Activated T-cell treated with anti-CD3 and anti-CD28 coated beads, Interleukin-2, amount 50 U/mL, for 72 hours (primary cell): ENCODE measurements at regions not wholly inside any gene's neighbourhood (a gene's known extent, or its start where the extent isn't known, plus 50 kb on each side); places are given as distances from the start of the nearest gene placed in this dataset.

Experiments used
- ATAC-seq, 2 donors: fragments of 150-1000 bp; cut with Tn5 transposase; replicated peaks in 1 of 2; 2 replicates each; pipeline ENCODE4 v1.10.0; 2021; ENCODE audit warnings: moderate library complexity in 2 of 2, mild to moderate bottlenecking in 1 of 2
- DNase-seq, 2 donors: peaks; one replicate each; pipeline ENCODE4 v3.0.0; 2021 to 2022; ENCODE audit warnings: mixed read lengths in 1 of 2
- H3K27ac Mint-ChIP-seq: one replicate; pipeline ENCODE4 v1.8.0; 2022; ENCODE audit warnings: mild to moderate bottlenecking, moderate library complexity, mixed read lengths
- H3K27me3 Mint-ChIP-seq: one replicate; pipeline ENCODE4 v1.8.0; 2022; ENCODE audit warnings: low read depth, mixed read lengths
- H3K36me3 Mint-ChIP-seq, 2 donors: one replicate each; pipeline ENCODE4 v1.8.0; 2022; ENCODE audit warnings: mixed read lengths in 2 of 2, mild to moderate bottlenecking in 1 of 2; ENCODE audit not compliant: insufficient read depth in 2 of 2
- H3K4me1 Mint-ChIP-seq: one replicate; pipeline ENCODE4 v1.8.0; 2022; ENCODE audit warnings: low read depth, mixed read lengths
- H3K4me3 Mint-ChIP-seq, 2 donors: one replicate each; pipeline ENCODE4 v1.8.0; 2022; ENCODE audit warnings: mild to moderate bottlenecking in 2 of 2, mixed read lengths in 2 of 2, moderate library complexity in 2 of 2
- H3K9me3 Mint-ChIP-seq, 2 donors: one replicate each; pipeline ENCODE4 v1.8.0; 2022; ENCODE audit warnings: mixed read lengths in 2 of 2

GRCh38 chr1:63024132-63024531 lies 240.2 kb downstream of the ATG4C start:
- H3K4me1 Mint-ChIP-seq, result no peaks in the 10 kb centered on the region
- no peak for DNase-seq
- no peak overlapping the region for H3K4me3 Mint-ChIP-seq
- ATAC-seq, result no peak
- H3K27ac Mint-ChIP-seq, result no peak overlapping the region
- peaks cover 0 to 2% of the 10 kb centered on the region in 2 donors for H3K36me3 Mint-ChIP-seq
- peaks cover 14% of the 10 kb centered on the region for H3K27me3 Mint-ChIP-seq
- peaks cover 0 to 2% of the 10 kb centered on the region in 2 donors for H3K9me3 Mint-ChIP-seq

GRCh38 chr1:63027176-63027575 lies 243.2 kb downstream of the ATG4C start:
- Mint-ChIP-seq H3K36me3 (peaks cover 0 to 2% of the 10 kb centered on the region in 2 donors), H3K4me3 (no peak overlapping the region), H3K27ac (no peak overlapping the region)

GRCh38 chr1:63032171-63032570 lies 248.2 kb downstream of the ATG4C start:
- Mint-ChIP-seq H3K9me3 (no peaks in the 10 kb centered on the region), H3K4me3 (no peak overlapping the region), H3K27me3 (no peaks in the 10 kb centered on the region), H3K27ac (no peak overlapping the region), H3K4me1 (no peaks in the 10 kb centered on the region), H3K36me3 (no peaks in the 10 kb centered on the region)
- ATAC-seq, result no peak
- no peak for DNase-seq

More at GRCh38 chr1:63027176-63027575, 243.2 kb downstream of the ATG4C start:
- H3K27me3 Mint-ChIP-seq, result peaks cover 14% of the 10 kb centered on the region
- no peaks in the 10 kb centered on the region for H3K4me1 Mint-ChIP-seq
- no peak for ATAC-seq
- no peak for DNase-seq
- peaks cover 0 to 2% of the 10 kb centered on the region in 2 donors for H3K9me3 Mint-ChIP-seq

GRCh38 chr1:63033211-63033610 lies 249.3 kb downstream of the ATG4C start:
- Mint-ChIP-seq H3K4me3 (no peak overlapping the region), H3K4me1 (no peaks in the 10 kb centered on the region), H3K27ac (no peak overlapping the region), H3K9me3 (no peaks in the 10 kb centered on the region), H3K27me3 (no peaks in the 10 kb centered on the region), H3K36me3 (no peaks in the 10 kb centered on the region)
- ATAC-seq (no peak), DNase-seq (no peak)

GRCh38 chr1:63034256-63034655 lies 250.3 kb downstream of the ATG4C start:
- Mint-ChIP-seq H3K9me3 (no peaks in the 10 kb centered on the region), H3K36me3 (no peaks in the 10 kb centered on the region), H3K27me3 (no peaks in the 10 kb centered on the region), H3K4me1 (no peaks in the 10 kb centered on the region), H3K27ac (no peak overlapping the region), H3K4me3 (no peak overlapping the region)
- no peak for ATAC-seq
- no peak for DNase-seq

- no peaks in the 10 kb centered on the region for H3K4me1 Mint-ChIP-seq
- no peak overlapping the region for H3K4me3 Mint-ChIP-seq
- H3K27me3 Mint-ChIP-seq, result no peaks in the 10 kb centered on the region
- H3K27ac Mint-ChIP-seq, result no peak overlapping the region
- DNase-seq (no peak), ATAC-seq (no peak)
- no peaks in the 10 kb centered on the region for H3K9me3 Mint-ChIP-seq
- no peaks in the 10 kb centered on the region for H3K36me3 Mint-ChIP-seq
Observed at GRCh38 chr1:63038586-63038985, 254.7 kb downstream of the ATG4C start.

GRCh38 chr1:63041660-63042059 lies 257.7 kb downstream of the ATG4C start:
- Mint-ChIP-seq H3K36me3 (no peaks in the 10 kb centered on the region), H3K4me3 (no peak overlapping the region), H3K27ac (no peak overlapping the region), H3K27me3 (no peaks in the 10 kb centered on the region), H3K9me3 (peaks cover 3% of the 10 kb centered on the region in 2 donors), H3K4me1 (no peaks in the 10 kb centered on the region)
- DNase-seq (no peak), ATAC-seq (no peak)

- no peak overlapping the region for H3K27ac Mint-ChIP-seq
- H3K9me3 Mint-ChIP-seq, result peaks cover 3% of the 10 kb centered on the region in 2 donors
Observed at GRCh38 chr1:63042278-63042677, 258.3 kb downstream of the ATG4C start.

GRCh38 chr1:63046539-63046938 lies 262.6 kb downstream of the ATG4C start:
- Mint-ChIP-seq H3K36me3 (no peaks in the 10 kb centered on the region), H3K4me1 (peaks cover 6% of the 10 kb centered on the region), H3K27me3 (peaks cover 14% of the 10 kb centered on the region), H3K9me3 (peaks cover 3 to 6% of the 10 kb centered on the region in 2 donors), H3K27ac (no peak overlapping the region), H3K4me3 (no peak overlapping the region)
- DNase-seq, result no peak
- ATAC-seq, result no peak

More at GRCh38 chr1:63042278-63042677, 258.3 kb downstream of the ATG4C start:
- no peaks in the 10 kb centered on the region for H3K4me1 Mint-ChIP-seq
- no peaks in the 10 kb centered on the region for H3K27me3 Mint-ChIP-seq
- ATAC-seq (no peak), DNase-seq (no peak)
- no peaks in the 10 kb centered on the region for H3K36me3 Mint-ChIP-seq
- H3K4me3 Mint-ChIP-seq, result no peak overlapping the region

- no peak overlapping the region for H3K27ac Mint-ChIP-seq
- H3K36me3 Mint-ChIP-seq, result no peaks in the 10 kb centered on the region
- peaks cover 14% of the 10 kb centered on the region for H3K27me3 Mint-ChIP-seq
- H3K9me3 Mint-ChIP-seq, result peaks cover 3 to 6% of the 10 kb centered on the region in 2 donors
- no peak overlapping the region for H3K4me3 Mint-ChIP-seq
- peaks cover 6% of the 10 kb centered on the region for H3K4me1 Mint-ChIP-seq
- ATAC-seq (peak in 1 of 2 donors; percentile 49), DNase-seq (no peak)
Observed at GRCh38 chr1:63049135-63049534, 265.2 kb downstream of the ATG4C start.

- Mint-ChIP-seq H3K4me1 (peaks cover 6% of the 10 kb centered on the region), H3K36me3 (no peaks in the 10 kb centered on the region), H3K4me3 (no peak overlapping the region), H3K27me3 (peaks cover 14% of the 10 kb centered on the region), H3K9me3 (peaks cover 0 to 3% of the 10 kb centered on the region in 2 donors), H3K27ac (no peak overlapping the region)
- DNase-seq (no peak), ATAC-seq (no peak)
Observed at GRCh38 chr1:63051356-63051755, 267.4 kb downstream of the ATG4C start.

- ATAC-seq (no peak), DNase-seq (no peak)
- H3K4me3 Mint-ChIP-seq, result no peak overlapping the region
- no peaks in the 10 kb centered on the region for H3K36me3 Mint-ChIP-seq
- peaks cover 6% of the 10 kb centered on the region for H3K4me1 Mint-ChIP-seq
- H3K27me3 Mint-ChIP-seq, result peaks cover 14% of the 10 kb centered on the region
- H3K9me3 Mint-ChIP-seq, result peaks cover 0 to 3% of the 10 kb centered on the region in 2 donors
- H3K27ac Mint-ChIP-seq, result no peak overlapping the region
Observed at GRCh38 chr1:63051886-63052285, 268.0 kb downstream of the ATG4C start.

- H3K4me1 Mint-ChIP-seq, result peaks cover 6% of the 10 kb centered on the region
- peaks cover 0 to 3% of the 10 kb centered on the region in 2 donors for H3K9me3 Mint-ChIP-seq
- H3K36me3 Mint-ChIP-seq, result no peaks in the 10 kb centered on the region
- DNase-seq (no peak), ATAC-seq (no peak)
- H3K27ac Mint-ChIP-seq, result no peak overlapping the region
- peaks cover 5% of the 10 kb centered on the region for H3K27me3 Mint-ChIP-seq
- no peak overlapping the region for H3K4me3 Mint-ChIP-seq
Observed at GRCh38 chr1:63054184-63054583, 268.2 kb upstream of the FOXD3 start.

GRCh38 chr1:63063367-63063766 lies 259.0 kb upstream of the FOXD3 start:
- ATAC-seq (no peak), DNase-seq (no peak)
- Mint-ChIP-seq H3K9me3 (peaks cover 0 to 1% of the 10 kb centered on the region in 2 donors), H3K27ac (no peak overlapping the region), H3K4me1 (no peaks in the 10 kb centered on the region), H3K36me3 (no peaks in the 10 kb centered on the region), H3K4me3 (no peak overlapping the region), H3K27me3 (no peaks in the 10 kb centered on the region)
